ENCODE measurements at regions not wholly inside any gene's neighbourhood (a gene's known extent, or its start where the extent isn't known, plus 50 kb on each side); places are given as distances from the start of the nearest gene placed in this dataset.

DNA sequence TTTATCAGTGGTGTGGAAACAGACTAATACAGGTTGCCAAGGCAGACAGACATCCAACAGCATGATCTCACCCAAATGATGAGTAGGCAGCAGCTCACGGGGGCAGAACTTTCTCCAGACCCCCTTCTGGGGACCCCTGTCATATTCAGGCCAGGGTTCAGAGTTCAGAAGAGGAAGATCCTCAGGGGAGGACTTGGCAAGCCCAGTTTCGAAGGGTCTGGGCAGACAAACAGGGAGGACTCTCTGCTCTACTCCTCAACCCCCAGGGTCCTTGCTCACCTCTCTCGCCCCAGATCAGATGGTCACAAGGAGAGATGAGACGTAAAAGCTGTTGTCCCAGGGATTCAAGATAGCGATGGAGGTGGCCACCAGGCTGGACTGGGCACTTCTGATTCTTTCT, 215.1 kb upstream of the MVB12B start:
- TF ChIP-seq RARB (CRISPR knock-in tag; IDR thresholded peaks at IDR 0.05), result no peak
- no peak for TF ChIP-seq ESRRG (CRISPR knock-in tag; IDR thresholded peaks at IDR 0.05)
- TF ChIP-seq BACH2 (CRISPR knock-in tag; IDR thresholded peaks at IDR 0.05; ENCODE audit: borderline replicate concordance), result no peak
- TF ChIP-seq ZFP30 (CRISPR knock-in tag; IDR thresholded peaks at IDR 0.05), result no peak
- TF ChIP-seq, protein P1, sequence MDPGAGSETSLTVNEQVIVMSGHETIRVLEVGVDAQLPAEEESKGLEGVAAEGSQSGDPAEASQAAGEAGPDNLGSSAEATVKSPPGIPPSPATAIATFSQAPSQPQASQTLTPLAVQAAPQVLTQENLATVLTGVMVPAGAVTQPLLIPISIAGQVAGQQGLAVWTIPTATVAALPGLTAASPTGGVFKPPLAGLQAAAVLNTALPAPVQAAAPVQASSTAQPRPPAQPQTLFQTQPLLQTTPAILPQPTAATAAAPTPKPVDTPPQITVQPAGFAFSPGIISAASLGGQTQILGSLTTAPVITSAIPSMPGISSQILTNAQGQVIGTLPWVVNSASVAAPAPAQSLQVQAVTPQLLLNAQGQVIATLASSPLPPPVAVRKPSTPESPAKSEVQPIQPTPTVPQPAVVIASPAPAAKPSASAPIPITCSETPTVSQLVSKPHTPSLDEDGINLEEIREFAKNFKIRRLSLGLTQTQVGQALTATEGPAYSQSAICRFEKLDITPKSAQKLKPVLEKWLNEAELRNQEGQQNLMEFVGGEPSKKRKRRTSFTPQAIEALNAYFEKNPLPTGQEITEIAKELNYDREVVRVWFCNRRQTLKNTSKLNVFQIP (CRISPR knock-in tag; IDR thresholded peaks at IDR 0.05; ENCODE audit: borderline replicate concordance, low read depth), result no peak
- TF ChIP-seq TSHZ2 (CRISPR knock-in tag; IDR thresholded peaks at IDR 0.05), result no peak
- TF ChIP-seq ARNTL (CRISPR knock-in tag; IDR thresholded peaks at IDR 0.05; ENCODE audit: borderline replicate concordance, low read depth), result no peak
- no peak for TF ChIP-seq PATZ1 (CRISPR knock-in tag; IDR thresholded peaks at IDR 0.05; ENCODE audit: borderline replicate concordance)
- TF ChIP-seq GLIS3 (CRISPR knock-in tag; IDR thresholded peaks at IDR 0.05), result no peak
- no peak for TF ChIP-seq ZC3H10 (CRISPR knock-in tag; IDR thresholded peaks at IDR 0.05)
